Islet precursor cell (in vitro differentiated cells): ENCODE measurements at regions not wholly inside any gene's neighbourhood (a gene's known extent, or its start where the extent isn't known, plus 50 kb on each side); places are given as distances from the start of the nearest gene placed in this dataset.
A peak's percentile ranks its signal among the peaks of the same experiment; 100 is the strongest.

ENCODE experiments used
- DNase-seq: peaks from one replicate; pipeline ENCODE4 v3.0.0-alpha.2; 2018

DNA sequence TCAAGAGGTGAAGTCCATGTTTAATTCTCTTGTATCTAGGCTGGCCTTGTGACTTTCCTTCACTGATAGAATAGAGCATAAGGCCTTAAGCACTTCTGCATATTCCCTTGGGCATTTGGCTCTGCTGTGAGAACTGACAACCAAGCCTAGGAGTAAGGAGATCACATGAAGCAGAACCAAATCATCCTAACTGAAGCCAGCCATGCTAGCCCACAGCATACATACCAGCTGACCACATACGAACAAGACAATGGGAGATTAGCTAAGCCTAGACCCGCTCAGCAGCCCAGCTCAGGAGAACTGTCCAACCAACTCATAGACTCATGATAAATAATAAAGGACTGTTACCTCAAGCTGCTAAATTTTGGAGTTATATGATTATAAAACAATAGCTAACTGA lies 114.6 kb upstream of the NEK7 start:
- no peak for DNase-seq

DNA sequence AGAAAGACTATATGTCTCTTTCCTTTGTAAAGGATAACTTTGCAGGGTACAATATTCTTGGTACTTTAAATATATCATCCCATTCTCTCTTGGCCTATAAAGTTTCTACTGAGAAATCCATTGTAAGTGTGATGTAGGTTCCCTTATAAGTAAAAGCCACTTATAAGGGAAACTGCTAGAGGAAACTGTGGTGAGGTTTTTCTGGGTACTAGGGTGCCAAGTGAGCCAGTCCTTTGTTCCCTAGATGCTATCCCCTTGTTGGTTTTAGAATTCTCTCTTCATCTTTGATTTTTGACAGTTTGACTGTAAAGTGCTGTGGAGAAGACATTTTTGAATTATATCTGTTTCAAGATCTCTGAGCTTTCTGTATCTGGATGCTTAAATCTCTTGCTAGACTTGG lies 108.9 kb upstream of the NEK7 start:
- DNase-seq, result no peak

DNA sequence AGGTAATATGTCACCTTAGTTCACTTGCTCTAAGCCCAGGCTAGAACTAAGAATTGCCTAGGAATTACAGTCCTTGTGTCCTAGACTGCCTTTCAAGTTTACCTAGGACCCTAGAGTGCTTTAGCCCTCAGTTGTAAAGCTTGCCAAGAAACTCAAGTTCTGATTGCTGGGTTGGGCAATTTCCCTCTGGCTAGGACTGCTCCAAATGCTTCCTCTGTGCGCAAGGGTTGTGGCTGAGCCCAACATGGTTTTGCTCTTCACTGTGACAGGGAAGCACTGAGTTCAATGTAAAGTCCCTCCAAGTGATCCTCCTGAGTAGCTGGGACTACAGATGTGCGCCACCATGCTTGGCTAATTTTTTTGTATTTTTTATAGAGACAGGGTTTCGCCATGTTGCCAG lies 102.3 kb upstream of the NEK7 start:
- DNase-seq, result no peak

DNA sequence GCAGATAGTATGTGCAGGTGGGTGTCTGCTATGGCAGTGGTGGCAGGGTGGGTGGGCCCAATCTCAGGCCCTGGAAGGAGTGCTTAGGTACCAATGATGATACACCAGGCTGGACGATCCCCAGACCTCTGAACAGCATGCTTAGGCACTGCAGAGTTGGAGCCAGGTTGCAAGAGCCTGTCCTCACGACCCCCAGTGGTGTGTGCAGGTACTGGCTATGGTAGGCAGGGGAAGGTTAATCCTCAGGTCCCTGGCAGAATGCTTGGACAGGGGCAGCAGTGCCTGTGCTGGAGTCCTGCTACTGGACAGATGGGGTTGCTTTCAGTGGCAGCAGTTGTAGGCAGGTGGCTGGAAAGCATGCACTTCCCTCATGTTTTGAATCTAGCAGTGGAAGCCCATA lies 100.5 kb upstream of the NEK7 start:
- peak; percentile 81 for DNase-seq

DNA sequence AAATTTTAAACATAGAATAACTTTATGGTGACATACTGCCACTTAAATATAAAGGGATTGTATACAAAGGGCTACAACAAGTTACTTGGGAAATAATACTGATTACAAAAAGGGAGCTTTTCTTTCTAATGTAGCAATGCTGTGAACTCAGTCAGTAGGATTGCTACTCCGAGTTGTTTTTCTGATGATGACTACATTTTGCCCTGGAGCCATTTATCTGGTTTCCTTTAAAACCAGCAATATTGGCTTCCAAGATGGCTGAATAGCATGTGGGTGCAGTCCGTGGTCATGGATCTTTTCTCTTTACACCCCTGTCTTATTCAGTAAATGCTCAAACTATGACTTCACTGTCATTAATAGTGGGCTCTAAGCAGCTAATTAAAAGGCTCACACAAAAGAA lies 92.6 kb upstream of the NEK7 start:
- DNase-seq, result no peak

DNA sequence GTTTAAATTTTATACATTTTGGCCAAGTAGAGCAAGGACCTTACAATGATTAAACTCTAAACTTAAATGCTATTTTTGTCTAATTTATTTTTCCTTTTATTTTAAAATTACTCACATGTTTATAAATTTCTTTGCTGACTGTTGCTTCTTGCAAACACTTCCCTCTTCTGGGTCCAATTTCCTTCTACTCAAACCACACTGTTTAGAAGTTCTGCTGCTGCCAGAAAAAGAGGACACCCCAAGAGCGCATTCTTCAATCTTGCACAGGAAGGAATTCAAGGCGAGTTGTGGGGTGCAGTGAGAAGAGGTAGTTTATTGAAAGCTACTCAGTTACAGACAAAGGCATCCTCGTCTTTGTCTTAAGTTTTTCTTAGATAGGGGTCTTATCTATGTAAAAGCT lies 88.5 kb upstream of the NEK7 start:
- DNase-seq, result no peak

DNA sequence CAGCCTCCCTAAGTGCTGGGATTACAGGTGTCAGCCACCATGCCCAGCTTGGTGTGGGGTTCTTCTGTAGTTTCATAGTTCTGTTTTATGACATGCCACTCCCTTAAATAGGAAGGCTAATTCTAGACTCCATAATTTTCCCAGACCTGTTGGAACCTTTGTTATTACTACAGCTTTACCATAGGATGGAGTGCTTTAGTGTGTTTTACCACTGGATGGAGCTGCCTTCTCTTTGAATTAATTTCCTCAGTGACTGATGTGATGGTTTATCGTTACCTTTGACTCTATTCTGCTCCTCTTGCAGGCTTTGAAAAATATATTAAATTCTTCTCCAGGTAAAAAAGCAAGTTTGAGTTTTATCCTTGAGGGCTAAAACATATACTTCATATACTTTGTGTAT lies 84.6 kb upstream of the NEK7 start:
- no peak for DNase-seq

DNA sequence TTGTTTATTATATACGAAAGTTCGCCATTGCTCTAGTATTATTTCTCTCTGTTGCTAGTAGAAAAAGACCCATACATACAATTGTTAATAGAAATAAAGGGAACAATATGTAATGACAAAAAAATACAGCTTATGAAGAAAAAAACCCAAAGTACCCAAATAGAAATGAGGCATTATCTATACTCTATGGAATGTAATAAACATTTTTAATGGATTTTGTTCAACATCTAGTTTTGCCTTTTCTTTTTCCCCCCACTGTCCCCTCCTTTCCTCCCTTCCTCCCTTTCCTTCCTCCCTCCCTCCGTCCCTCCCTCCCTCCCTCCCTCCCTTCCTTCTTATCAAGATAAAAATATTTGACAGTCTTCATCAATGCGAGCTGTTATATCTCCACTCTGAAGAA lies 81.5 kb upstream of the NEK7 start:
- DNase-seq, result no peak

DNA sequence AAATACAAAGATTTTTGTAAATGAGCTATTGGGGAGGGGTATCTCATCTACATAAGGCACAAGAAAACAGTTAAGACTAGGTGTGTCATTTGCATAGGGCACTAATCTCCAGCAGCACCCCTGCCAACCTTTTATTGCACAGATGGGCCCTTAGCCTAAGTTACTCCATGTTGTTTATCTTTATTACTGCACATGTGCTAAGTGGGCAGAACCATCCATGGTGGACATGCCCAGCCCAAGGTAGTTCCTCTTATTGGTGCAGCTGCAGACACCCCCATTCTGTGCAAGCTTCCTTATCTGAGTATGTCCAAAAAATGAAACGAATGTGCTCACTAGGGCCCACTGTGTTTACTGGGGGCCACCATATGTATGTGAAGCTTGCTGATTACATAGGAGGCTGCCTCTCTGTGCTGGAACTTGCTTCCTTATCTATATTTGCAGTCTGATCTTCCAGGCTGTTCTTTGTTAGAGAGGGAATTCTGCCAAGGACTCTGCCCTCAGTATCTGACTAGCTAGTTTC lies 77.3 kb upstream of the NEK7 start:
- DNase-seq, result no peak

DNA sequence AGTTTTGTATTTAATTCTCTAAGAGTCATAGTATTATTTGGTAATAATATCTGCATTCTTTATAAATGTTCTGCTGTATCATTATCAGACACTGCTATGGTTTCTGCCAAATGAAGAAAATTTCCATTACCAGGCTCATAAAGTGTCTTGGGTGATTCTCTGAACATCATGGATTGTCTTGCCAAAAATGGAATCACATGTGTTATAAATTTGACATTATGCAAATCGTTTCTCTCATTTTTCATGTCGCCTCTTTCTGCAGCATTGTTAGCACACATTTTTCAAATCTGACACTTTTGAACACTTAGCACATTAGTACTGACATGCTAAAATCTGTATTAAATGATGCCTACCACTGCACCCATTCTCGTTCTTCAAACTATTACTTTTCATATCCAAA lies 74.2 kb upstream of the NEK7 start:
- no peak for DNase-seq

DNA sequence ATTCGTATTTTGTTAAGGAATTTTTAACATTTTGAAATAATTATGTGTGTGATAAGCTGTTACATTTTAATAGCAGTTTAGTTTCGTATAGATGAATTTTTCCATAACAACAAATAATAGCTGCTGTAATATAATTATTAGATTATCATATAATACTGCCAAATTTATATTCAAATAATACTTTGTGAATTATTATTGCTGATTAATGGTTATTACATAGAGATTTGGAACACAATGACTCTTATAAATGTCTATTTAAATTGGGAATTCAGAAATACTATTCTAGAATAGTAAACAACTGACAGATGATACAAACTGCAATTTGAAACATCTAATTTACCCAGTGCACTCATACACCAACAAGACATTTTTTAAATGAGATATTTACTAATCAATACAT lies 73.2 kb upstream of the NEK7 start:
- no peak for DNase-seq

DNA sequence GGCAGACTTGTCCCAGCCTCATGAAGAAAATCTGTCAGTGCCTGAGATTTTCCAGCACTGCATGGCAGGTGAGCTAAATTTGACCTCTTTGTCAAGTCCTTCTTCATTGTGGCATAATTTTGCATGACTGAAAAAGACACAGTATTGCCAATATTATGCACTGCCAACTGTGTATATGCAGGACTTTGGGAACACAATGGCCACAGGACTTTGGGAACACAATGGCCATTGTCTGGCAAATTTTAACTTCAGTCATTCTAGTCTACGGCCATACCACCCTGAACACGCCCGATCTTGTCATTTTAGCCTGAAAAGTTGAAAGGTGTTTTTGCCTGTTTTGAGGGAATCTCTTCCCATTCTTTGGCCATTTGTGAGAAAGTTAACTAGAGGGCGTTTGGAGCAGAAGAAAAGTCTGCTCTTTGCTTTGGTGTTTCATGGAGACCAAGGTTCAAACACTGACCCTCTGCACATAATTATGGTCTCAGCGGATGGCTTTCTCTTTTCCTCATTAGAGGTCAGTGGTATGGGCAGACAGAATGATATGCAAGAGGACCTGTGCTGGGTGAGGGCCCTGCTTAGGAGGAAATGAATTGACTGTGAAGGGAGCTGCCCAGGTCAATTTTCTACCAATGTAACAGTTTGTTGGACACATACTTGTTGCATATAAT lies 72.4 kb upstream of the NEK7 start:
- DNase-seq, result no peak

DNA sequence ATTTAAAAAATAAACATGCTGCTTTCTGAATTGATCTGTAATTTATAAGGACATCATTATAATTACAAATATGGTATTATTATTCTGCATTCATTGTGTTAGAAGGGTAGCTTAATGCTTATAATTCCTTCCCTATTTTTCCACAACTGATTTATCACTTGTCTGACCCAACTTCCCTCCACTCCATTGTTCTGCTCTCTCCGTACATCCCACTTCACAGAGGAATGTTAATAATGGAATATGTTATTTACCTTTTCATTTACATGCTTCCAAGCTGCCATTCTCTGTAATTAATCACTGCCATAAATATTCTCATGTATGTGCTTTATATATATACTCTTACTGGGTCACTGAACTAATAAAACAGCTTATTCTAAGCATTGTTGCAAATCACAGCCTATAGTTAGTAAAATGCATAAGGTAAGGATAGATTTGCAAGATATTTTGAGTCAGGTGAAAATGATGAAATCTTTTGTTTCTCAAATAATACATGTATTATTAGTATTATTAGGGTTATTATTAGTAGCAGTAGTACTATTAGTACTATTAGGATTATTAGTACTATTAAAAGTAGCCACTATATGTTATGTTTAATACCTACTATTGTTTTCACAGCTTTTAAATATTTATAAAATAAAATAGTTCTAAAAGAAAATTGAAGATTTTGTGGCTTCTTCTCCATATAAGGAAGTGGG lies 70.6 kb upstream of the NEK7 start:
- DNase-seq, result no peak

DNA sequence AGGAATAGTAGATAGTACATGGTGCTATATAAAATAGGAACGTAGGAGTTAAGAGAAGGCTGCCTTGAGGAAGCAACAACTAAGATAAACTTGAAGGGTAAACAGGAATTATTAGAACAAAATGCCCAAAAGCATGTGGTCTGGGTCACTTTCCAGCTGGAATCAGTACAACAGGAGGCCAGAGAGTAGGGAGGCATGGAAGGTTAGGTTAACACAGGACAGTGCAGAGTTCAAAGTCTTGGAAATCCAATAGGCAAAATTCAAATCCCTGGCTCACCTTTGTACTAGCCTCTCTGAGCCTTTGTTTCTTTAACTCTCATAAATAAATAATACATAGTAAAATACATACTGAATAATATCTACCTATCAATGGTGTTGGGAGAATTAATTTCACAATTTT lies 69.0 kb upstream of the NEK7 start:
- DNase-seq, result no peak

DNA sequence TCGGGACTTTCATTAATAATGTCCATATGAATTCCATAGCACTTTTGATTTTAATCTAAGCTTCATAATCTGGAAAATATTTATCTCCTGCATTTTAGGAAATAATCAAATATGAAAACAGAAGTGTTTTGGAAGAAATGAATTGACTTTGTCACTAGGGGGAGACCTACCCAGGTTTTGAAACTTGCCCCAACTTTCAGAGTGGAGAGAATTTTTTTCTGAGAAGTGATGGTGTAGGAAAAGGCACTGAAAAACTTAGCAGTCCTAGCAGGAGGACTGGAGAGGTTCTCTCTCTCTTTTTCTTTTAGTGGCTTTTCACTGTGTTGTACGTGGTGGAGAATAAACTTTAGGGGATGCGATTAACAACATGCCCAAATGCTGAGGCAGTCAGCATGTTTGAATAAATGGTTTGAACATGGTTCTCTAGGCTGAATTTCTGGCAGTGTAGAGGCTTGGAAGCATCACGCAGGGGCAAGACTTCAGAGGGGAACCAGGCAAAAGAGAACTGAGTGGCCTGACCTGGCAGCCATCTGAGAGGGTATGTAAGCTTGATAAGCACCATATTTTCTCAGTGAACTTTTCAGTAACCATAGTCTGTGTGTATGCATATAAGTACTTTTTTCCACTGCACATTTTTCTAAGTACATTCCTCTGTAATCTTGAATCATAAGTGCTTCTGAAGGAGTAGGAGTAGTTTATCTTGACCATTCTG lies 68.3 kb upstream of the NEK7 start:
- peak; percentile 59 for DNase-seq

DNA sequence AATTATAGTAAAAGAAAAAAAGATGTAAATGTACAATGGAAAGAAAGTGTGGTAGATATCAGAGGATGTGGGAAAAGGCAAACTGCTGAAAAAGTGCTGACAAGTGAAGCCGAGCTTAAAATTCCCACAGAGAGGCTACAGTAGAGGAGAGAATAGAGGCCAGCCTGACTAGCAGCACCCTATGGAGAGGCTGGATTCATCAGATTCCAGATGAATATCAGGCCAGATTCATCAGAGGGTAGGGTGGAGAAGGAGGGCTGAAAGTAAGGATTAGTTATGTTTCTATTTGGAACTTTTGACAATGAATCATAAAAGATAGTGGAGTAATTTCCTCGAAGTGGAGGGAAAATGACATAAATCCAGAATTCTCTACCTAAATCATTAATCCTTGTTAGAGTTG lies 60.4 kb upstream of the NEK7 start:
- DNase-seq, result no peak

DNA sequence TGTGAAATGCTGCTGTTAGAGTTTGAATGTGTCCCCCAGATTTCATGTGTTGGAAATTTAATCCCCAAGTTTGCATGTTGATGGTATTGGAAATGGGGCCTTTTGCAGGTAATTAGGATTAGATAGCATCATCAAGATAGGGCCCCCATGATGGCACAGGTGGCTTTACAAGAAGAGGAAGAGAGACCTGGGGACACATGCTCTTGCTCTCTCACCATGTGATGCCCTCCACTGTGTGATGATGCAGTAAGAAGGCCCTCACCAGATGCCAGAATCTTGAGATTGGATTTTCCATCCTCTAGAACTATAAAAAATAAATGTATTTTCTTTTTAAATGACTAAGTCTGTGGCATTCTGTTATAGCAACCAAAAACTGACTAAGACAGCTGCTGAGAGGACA lies 57.0 kb upstream of the NEK7 start:
- no peak for DNase-seq

DNA sequence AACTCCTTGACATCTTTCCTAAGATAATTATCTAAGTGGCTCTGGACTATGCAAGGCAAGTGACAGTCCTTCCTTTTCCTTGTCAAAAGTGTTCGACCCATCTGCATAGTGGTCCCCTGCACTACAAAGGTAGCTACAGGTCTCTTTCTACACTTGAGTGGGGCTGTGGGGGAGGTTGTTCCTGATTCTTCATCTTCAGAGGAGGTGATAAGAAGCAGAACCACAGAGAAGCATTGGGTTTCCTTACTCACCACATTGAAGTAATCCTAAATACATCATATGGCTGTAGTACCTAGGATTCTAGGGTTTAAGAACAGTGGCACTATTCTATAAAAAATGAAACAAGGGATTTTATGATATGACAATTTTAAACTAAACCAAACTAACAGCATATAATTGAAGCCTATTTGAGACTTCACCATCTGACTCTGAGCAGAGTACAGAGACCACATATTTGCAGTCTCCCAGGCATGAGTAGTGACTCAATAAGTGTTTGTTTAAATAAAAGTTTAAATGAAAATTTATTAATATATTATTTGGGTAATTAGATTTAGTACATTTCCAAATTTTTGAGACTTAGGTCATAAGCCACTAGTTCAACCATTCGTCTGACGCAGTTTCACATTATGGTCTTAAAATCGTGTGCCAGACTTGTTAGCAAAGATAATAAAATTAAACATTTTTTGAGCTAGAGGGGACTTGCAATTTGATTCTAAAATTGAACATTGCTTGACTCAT lies 54.9 kb upstream of the NEK7 start:
- DNase-seq, result no peak

DNA sequence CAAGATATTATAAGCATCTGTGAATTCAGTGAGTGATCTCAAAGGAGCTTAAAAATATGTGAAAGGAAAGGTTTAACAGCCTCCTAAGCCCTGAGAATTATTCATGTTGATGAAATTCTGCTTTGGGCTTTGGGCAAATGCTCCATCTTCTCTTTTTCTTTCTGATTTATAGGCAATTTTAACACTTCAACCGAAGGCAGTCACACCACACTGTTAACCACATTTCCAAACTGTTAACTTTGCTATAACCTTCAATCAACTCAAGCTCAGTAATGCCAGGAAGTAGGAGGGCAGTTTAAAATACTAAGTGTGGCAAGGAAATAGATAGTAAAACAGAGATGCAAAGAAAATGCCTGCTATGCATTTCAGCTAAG lies 54.4 kb upstream of the NEK7 start:
- DNase-seq, result no peak

DNA sequence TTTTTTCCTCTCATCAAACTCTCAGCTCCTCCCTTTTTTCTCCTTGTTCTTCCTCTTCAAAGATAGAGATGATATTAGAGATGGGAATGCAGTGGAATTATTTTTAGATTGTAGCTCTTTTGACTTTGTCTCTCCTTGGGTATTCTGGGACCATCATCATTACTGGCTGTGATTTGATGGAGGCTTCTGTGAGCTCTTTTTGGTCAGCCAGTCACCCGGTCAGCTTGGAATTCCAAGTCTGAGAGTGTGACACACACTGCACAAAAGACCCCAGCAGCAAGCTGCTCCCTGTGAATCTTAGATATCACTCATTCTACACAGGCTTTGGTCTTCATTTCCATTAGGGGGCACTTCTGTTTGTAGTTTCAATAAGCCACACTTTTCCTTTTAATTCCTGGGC lies 51.6 kb upstream of the NEK7 start:
- no peak for DNase-seq

DNA sequence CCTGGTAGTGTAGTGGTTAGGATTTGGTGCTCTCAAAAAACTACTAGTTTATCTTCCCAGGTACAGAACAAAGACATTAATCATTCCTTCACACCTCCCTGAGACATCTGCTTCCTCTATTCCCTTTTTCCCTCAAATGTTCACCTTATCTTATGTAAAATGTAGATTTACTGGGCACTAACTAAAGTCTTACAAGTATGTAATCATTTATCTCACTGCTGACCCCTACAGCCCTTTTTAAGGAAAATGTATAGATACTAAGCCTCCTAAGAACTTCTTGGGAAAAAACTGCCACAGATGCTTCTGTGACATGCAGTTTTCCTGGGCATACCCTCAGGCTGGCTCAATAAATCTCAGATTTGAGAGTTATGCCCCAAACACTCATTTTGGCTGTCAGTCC lies 50.8 kb upstream of the NEK7 start:
- no peak for DNase-seq
